GM23338 (cell line): ENCODE measurements at regions not wholly inside any gene's neighbourhood (a gene's known extent, or its start where the extent isn't known, plus 50 kb on each side); places are given as distances from the start of the nearest gene placed in this dataset.
A peak's percentile ranks its signal among the peaks of the same experiment; 100 is the strongest.

Source experiments
- ATAC-seq: fragments of 200-7000 bp; cut with Tn5 transposase; 3 replicates; pipeline ENCODE4 v1.9.1; 2020
- DNase-seq: peaks from one replicate; pipeline ENCODE4 v3.0.0-alpha.2; 2015; ENCODE audit warnings: low spot score
- H2AFZ ChIP-seq: fragments of 200-600 bp; sonication (generic); 2 replicates; pipeline ENCODE4 v1.8.0; 2016; ENCODE audit warnings: antibody characterized with exemption, mild to moderate bottlenecking, moderate library complexity
- H3F3A ChIP-seq: fragments of 200-600 bp; sonication (generic); replicated peaks from 2 replicates; pipeline ENCODE4 v1.8.0; 2017; ENCODE audit warnings: antibody characterized with exemption, mixed run types, low read depth
- H3K27ac ChIP-seq: fragments of 200-600 bp; sonication (generic); 2 replicates; pipeline ENCODE4 v1.6.1; 2016; ENCODE audit warnings: low read depth
- H3K27me3 ChIP-seq: fragments of 200-600 bp; sonication (generic); 2 replicates; pipeline ENCODE4 v1.8.0; 2016; ENCODE audit warnings: mild to moderate bottlenecking, mixed run types, moderate library complexity; ENCODE audit not compliant: insufficient read depth
- H3K36me3 ChIP-seq: fragments of 200-600 bp; sonication (generic); 2 replicates; pipeline ENCODE4 v1.8.0; 2016; ENCODE audit warnings: mild to moderate bottlenecking; ENCODE audit not compliant: insufficient read depth
- H3K4me1 ChIP-seq: fragments of 200-600 bp; sonication (generic); 2 replicates; pipeline ENCODE4 v1.8.0; 2016; ENCODE audit warnings: mild to moderate bottlenecking, moderate library complexity; ENCODE audit not compliant: insufficient read depth
- H3K4me2 ChIP-seq: fragments of 200-600 bp; sonication (generic); 2 replicates; pipeline ENCODE4 v1.7.1; 2017; ENCODE audit warnings: mixed run types
- H3K4me3 ChIP-seq: fragments of 200-600 bp; sonication (generic); 2 replicates; pipeline ENCODE4 v1.6.1; 2016; ENCODE audit warnings: mixed run types
- H3K79me2 ChIP-seq: fragments of 200-600 bp; sonication (generic); replicated peaks from 2 replicates; pipeline ENCODE4 v1.8.0; 2017; ENCODE audit warnings: mild to moderate bottlenecking; ENCODE audit not compliant: insufficient read depth
- H3K9me2 ChIP-seq: fragments of 200-600 bp; sonication (generic); 2 replicates; pipeline ENCODE4 v1.8.0; 2017; ENCODE audit not compliant: insufficient read depth
- H4K20me1 ChIP-seq: fragments of 200-600 bp; sonication (generic); replicated peaks from 2 replicates; pipeline ENCODE4 v1.8.0; 2017; ENCODE audit warnings: mild to moderate bottlenecking; ENCODE audit not compliant: insufficient read depth
- H3K27ac Mint-ChIP-seq: 2 replicates; pipeline ENCODE4 v1.8.0; 2020; ENCODE audit warnings: inconsistent platforms, mild to moderate bottlenecking, moderate library complexity, mixed read lengths
- H3K27me3 Mint-ChIP-seq: 3 replicates; pipeline ENCODE4 v1.8.0; 2022; ENCODE audit warnings: low read depth, mild to moderate bottlenecking, moderate library complexity, mixed read lengths, inconsistent platforms; ENCODE audit not compliant: insufficient read depth, poor library complexity
- H3K36me3 Mint-ChIP-seq: 3 replicates; pipeline ENCODE4 v1.8.0; 2021; ENCODE audit warnings: low read depth, mild to moderate bottlenecking, inconsistent platforms, moderate library complexity, mixed read lengths
- H3K4me1 Mint-ChIP-seq: 3 replicates; pipeline ENCODE4 v1.8.0; 2020; ENCODE audit warnings: mild to moderate bottlenecking, inconsistent platforms, mixed read lengths
- H3K4me3 Mint-ChIP-seq: 3 replicates; pipeline ENCODE4 v1.8.0; 2021; ENCODE audit warnings: moderate library complexity, mild to moderate bottlenecking, inconsistent platforms, mixed read lengths
- H3K9me3 Mint-ChIP-seq: 3 replicates; pipeline ENCODE4 v1.8.0; 2020; ENCODE audit warnings: moderate library complexity, mild to moderate bottlenecking, inconsistent platforms, mixed read lengths
- CREB1 ChIP-seq: fragments of 250-450 bp; sonication (Bioruptor Pico); IDR thresholded peaks from 2 replicates; pipeline ENCODE4 v1.5.0; 2020; ENCODE audit warnings: low read depth, mild to moderate bottlenecking, moderate library complexity
- EZH2 ChIP-seq: fragments of 200-600 bp; sonication (generic); IDR thresholded peaks from one replicate; pipeline ENCODE4 v1.8.0; 2017; ENCODE audit warnings: antibody characterized with exemption, mild to moderate bottlenecking, low read depth; ENCODE audit not compliant: unreplicated experiment
- EZH2phosphoT487 ChIP-seq: fragments of 200-600 bp; sonication (generic); IDR thresholded peaks from one replicate; pipeline ENCODE4 v1.8.1; 2018; ENCODE audit warnings: antibody characterized with exemption; ENCODE audit not compliant: unreplicated experiment
- JUNB ChIP-seq: IDR thresholded peaks from one replicate; pipeline ENCODE4 v1.6.1; 2016; ENCODE audit warnings: antibody characterized with exemption; ENCODE audit not compliant: unreplicated experiment
- NANOG ChIP-seq: IDR thresholded peaks from 2 replicates; pipeline ENCODE4 v1.6.1; 2016; ENCODE audit warnings: antibody characterized with exemption, borderline replicate concordance
- POLR2AphosphoS5 ChIP-seq: IDR thresholded peaks from 2 replicates; pipeline ENCODE4 v1.6.1; 2016; ENCODE audit warnings: antibody characterized with exemption, low read depth
- STAT1 ChIP-seq: IDR thresholded peaks from one replicate; pipeline ENCODE4 v1.6.1; 2016; ENCODE audit warnings: antibody characterized with exemption; ENCODE audit not compliant: unreplicated experiment
- ZNF114 ChIP-seq: fragments of 250-450 bp; sonication (Bioruptor Pico); IDR thresholded peaks from 2 replicates; pipeline ENCODE4 v1.5.0; 2020; ENCODE audit warnings: mild to moderate bottlenecking, moderate library complexity
- ZNF331 ChIP-seq: fragments of 250-450 bp; sonication (Bioruptor Pico); IDR thresholded peaks from 2 replicates; pipeline ENCODE4 v1.5.0; 2020; ENCODE audit warnings: low read depth, mild to moderate bottlenecking, moderate library complexity
- TF ChIP-seq, protein P1 (sequence below): IDR thresholded peaks from 2 replicates; pipeline ENCODE4 v1.6.1; 2016; ENCODE audit warnings: antibody characterized with exemption
- TF ChIP-seq, protein P2 (sequence below): IDR thresholded peaks from one replicate; pipeline ENCODE4 v1.6.1; 2018; ENCODE audit warnings: antibody characterized with exemption; ENCODE audit not compliant: unreplicated experiment

DNA sequence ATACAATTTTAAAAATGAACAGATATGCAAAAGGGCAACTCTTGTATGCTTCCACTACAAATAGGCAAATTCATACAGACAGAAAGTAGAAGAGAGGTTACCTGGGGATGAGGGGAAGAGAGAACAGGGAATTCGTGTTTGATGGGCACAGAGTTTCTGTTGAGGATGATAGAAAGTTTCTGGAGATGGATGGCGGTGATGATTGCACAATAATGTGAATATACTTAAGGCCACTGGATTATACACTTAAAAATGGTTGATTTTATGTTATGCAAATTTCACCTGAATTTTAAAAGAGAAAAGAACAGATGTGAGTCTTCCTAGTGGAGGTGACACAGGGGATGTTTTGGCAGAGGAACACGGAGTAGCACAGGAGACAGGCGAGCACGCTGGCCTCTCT lies 89.3 kb downstream of the TEX36 start:
- Histone ChIP-seq H3K27ac (no peak overlapping the region), H3K79me2 (no peaks in the 10 kb centered on the region), H3K4me3 (no peak overlapping the region), H3K9me2 (no peaks in the 10 kb centered on the region), H3K27me3 (no peaks in the 10 kb centered on the region), H4K20me1 (no peaks in the 10 kb centered on the region), H3K36me3 (no peaks in the 10 kb centered on the region), H3F3A (no peaks in the 10 kb centered on the region), H2AFZ (0 out of 2 replicates have a peak overlapping the region, but pooled peaks have one; percentile 2), H3K4me1 (peaks cover 10% of the 10 kb centered on the region), H3K4me2 (peak overlapping the region; percentile 22; the same call in 1 of the 2 replicates)
- Mint-ChIP-seq H3K4me1 (peaks cover 12% of the 10 kb centered on the region; the same call in 2 of the 3 replicates), H3K9me3 (peaks cover 14% of the 10 kb centered on the region), H3K27ac (no peak overlapping the region), H3K4me3 (no peak overlapping the region), H3K27me3 (no peaks in the 10 kb centered on the region), H3K36me3 (no peaks in the 10 kb centered on the region)
- TF ChIP-seq, protein P1, sequence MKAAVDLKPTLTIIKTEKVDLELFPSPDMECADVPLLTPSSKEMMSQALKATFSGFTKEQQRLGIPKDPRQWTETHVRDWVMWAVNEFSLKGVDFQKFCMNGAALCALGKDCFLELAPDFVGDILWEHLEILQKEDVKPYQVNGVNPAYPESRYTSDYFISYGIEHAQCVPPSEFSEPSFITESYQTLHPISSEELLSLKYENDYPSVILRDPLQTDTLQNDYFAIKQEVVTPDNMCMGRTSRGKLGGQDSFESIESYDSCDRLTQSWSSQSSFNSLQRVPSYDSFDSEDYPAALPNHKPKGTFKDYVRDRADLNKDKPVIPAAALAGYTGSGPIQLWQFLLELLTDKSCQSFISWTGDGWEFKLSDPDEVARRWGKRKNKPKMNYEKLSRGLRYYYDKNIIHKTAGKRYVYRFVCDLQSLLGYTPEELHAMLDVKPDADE, result no peak
- no peak for TF ChIP-seq ZNF114 (CRISPR knock-in tag)
- no peak for TF ChIP-seq POLR2AphosphoS5
- TF ChIP-seq JUNB, result no peak
- TF ChIP-seq STAT1, result no peak
- TF ChIP-seq, protein P2, sequence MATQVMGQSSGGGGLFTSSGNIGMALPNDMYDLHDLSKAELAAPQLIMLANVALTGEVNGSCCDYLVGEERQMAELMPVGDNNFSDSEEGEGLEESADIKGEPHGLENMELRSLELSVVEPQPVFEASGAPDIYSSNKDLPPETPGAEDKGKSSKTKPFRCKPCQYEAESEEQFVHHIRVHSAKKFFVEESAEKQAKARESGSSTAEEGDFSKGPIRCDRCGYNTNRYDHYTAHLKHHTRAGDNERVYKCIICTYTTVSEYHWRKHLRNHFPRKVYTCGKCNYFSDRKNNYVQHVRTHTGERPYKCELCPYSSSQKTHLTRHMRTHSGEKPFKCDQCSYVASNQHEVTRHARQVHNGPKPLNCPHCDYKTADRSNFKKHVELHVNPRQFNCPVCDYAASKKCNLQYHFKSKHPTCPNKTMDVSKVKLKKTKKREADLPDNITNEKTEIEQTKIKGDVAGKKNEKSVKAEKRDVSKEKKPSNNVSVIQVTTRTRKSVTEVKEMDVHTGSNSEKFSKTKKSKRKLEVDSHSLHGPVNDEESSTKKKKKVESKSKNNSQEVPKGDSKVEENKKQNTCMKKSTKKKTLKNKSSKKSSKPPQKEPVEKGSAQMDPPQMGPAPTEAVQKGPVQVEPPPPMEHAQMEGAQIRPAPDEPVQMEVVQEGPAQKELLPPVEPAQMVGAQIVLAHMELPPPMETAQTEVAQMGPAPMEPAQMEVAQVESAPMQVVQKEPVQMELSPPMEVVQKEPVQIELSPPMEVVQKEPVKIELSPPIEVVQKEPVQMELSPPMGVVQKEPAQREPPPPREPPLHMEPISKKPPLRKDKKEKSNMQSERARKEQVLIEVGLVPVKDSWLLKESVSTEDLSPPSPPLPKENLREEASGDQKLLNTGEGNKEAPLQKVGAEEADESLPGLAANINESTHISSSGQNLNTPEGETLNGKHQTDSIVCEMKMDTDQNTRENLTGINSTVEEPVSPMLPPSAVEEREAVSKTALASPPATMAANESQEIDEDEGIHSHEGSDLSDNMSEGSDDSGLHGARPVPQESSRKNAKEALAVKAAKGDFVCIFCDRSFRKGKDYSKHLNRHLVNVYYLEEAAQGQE, result no peak
- no peak for TF ChIP-seq NANOG
- TF ChIP-seq EZH2, result no peak
- TF ChIP-seq CREB1 (CRISPR knock-in tag), result no peak
- no peak for DNase-seq
- ATAC-seq, result no peak

DNA sequence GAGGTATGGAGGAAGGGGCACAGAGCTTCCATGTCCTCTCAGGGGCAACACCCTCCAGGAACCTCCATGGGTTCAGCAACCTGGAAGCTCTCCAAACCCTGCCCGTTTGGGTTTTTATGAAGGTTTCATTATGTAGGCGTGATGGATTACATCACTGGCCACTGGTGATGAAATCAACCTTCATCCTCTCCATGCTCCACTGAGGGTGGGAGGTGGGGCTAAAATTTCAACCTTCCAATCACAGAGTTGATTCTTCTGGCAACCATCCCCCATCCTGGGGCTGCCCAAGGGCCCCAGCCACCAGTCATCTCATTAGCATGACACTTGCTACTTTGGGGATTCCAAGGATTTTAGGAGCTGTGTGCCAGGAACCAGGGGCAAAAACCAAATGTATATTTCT lies 90.1 kb downstream of the TEX36 start:
- H3K27me3 ChIP-seq, result no peaks in the 10 kb centered on the region
- peak overlapping the region; percentile 43; the same call in 1 of the 2 replicates for H2AFZ ChIP-seq
- Mint-ChIP-seq H3K36me3 (no peaks in the 10 kb centered on the region), H3K27me3 (no peaks in the 10 kb centered on the region), H3K27ac (no peak overlapping the region), H3K4me1 (peaks cover 12% of the 10 kb centered on the region), H3K9me3 (peaks cover 14% of the 10 kb centered on the region), H3K4me3 (no peak overlapping the region)
- H3K4me2 ChIP-seq, result peak overlapping the region; percentile 22; the same call in 1 of the 2 replicates
- ATAC-seq (peak; percentile 41), DNase-seq (peak; percentile 8)
- no peak overlapping the region for H3K27ac ChIP-seq
- no peaks in the 10 kb centered on the region for H3K36me3 ChIP-seq
- no peaks in the 10 kb centered on the region for H3F3A ChIP-seq
- peaks cover 10% of the 10 kb centered on the region for H3K4me1 ChIP-seq
- H4K20me1 ChIP-seq, result no peaks in the 10 kb centered on the region
- H3K4me3 ChIP-seq, result no peak overlapping the region
- no peaks in the 10 kb centered on the region for H3K79me2 ChIP-seq
- no peaks in the 10 kb centered on the region for H3K9me2 ChIP-seq
- TF ChIP-seq, protein P2, result no peak
- TF ChIP-seq ZNF331 (no peak), NANOG (no peak), JUNB (no peak), EZH2phosphoT487 (no peak)
